HepG2 (cell line): ENCODE measurements at regions not wholly inside any gene's neighbourhood (a gene's known extent, or its start where the extent isn't known, plus 50 kb on each side); places are given as distances from the start of the nearest gene placed in this dataset.

Experiments used
- FOSL2 ChIP-seq: sonication (generic); formaldehyde crosslinking; IDR thresholded peaks from 2 replicates; pipeline ENCODE4 v1.4.0; 2020; ENCODE audit warnings: missing genetic modification reagents
- JUN ChIP-seq: sonication (generic); formaldehyde crosslinking; IDR thresholded peaks from 2 replicates; pipeline ENCODE4 v1.4.0; 2020; ENCODE audit warnings: mild to moderate bottlenecking, missing genetic modification reagents
- NCOA5 ChIP-seq: sonication (generic); formaldehyde crosslinking; IDR thresholded peaks from 2 replicates; pipeline ENCODE4 v1.4.0; 2020; ENCODE audit warnings: missing genetic modification reagents
- POLR2AphosphoS5 ChIP-seq: IDR thresholded peaks from 2 replicates; pipeline ENCODE4 v1.6.1; 2012; ENCODE audit warnings: low read depth, low read length
- STAG1 ChIP-seq: sonication (generic); formaldehyde crosslinking; IDR thresholded peaks from 2 replicates; pipeline ENCODE4 v1.4.0; 2020; ENCODE audit warnings: missing genetic modification reagents
- TBP ChIP-seq: sonication (generic); formaldehyde crosslinking; IDR thresholded peaks from 2 replicates; pipeline ENCODE4 v1.5.0; 2020; ENCODE audit warnings: missing genetic modification reagents
- ZNF12 ChIP-seq: sonication (generic); formaldehyde crosslinking; IDR thresholded peaks from 2 replicates; pipeline ENCODE4 v1.5.0; 2020; ENCODE audit warnings: missing genetic modification reagents
- ZNF605 ChIP-seq: sonication (generic); formaldehyde crosslinking; IDR thresholded peaks from 2 replicates; pipeline ENCODE4 v1.8.0; 2022; ENCODE audit warnings: mild to moderate bottlenecking, missing genetic modification reagents
- ZNF616 ChIP-seq: sonication (generic); formaldehyde crosslinking; IDR thresholded peaks from 2 replicates; pipeline ENCODE4 v1.5.0; 2020; ENCODE audit warnings: low read depth, mild to moderate bottlenecking, missing genetic modification reagents
- TF ChIP-seq, protein P1 (sequence below): sonication (generic); formaldehyde crosslinking; IDR thresholded peaks from 2 replicates; pipeline ENCODE4 v1.8.0; 2022; ENCODE audit warnings: missing genetic modification reagents, low read depth, mild to moderate bottlenecking, borderline replicate concordance
- TF ChIP-seq, protein P2 (sequence below): sonication (generic); formaldehyde crosslinking; IDR thresholded peaks from 2 replicates; pipeline ENCODE4 v1.5.0; 2020; ENCODE audit warnings: mild to moderate bottlenecking, missing genetic modification reagents, moderate library complexity
- TF ChIP-seq, protein P3 (sequence below): sonication (generic); formaldehyde crosslinking; IDR thresholded peaks from 2 replicates; pipeline ENCODE4 v1.4.0; 2020; ENCODE audit warnings: missing genetic modification reagents, borderline replicate concordance
- TF ChIP-seq, protein P4 (sequence below): sonication (generic); formaldehyde crosslinking; IDR thresholded peaks from 2 replicates; pipeline ENCODE4 v1.5.0; 2020; ENCODE audit warnings: mild to moderate bottlenecking, missing genetic modification reagents, borderline replicate concordance
- TF ChIP-seq, protein P5 (sequence below): sonication (generic); formaldehyde crosslinking; IDR thresholded peaks from 2 replicates; pipeline ENCODE4 v1.8.1; 2023; ENCODE audit warnings: mild to moderate bottlenecking, moderate library complexity, missing genetic modification reagents

DNA sequence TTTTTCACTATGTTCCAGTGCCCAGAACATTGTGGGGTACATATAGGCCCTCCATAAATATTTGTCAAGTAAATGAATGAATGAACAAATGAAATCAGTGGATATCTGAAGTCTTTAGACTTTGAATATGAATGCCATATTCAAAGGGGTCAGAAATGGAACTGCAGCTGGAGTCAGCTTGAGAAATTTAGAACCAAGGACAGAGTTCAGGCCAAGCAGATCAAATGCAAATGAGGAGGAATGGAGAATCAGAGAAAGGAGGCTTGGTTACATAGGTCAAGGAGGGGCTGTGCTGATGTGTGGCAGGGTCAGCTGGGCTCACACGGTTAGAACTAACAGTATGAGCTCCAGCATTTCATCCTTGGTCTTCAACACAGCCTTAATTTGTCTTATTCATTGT lies 104.0 kb upstream of the SEL1L start:
- TF ChIP-seq NCOA5 (CRISPR knock-in tag) (no peak), POLR2AphosphoS5 (no peak), ZNF616 (CRISPR knock-in tag) (no peak), TBP (CRISPR knock-in tag) (no peak), JUN (no peak), ZNF12 (CRISPR knock-in tag) (no peak), ZNF605 (no peak), FOSL2 (CRISPR knock-in tag) (no peak), STAG1 (CRISPR knock-in tag) (no peak)
- TF ChIP-seq, protein P1, sequence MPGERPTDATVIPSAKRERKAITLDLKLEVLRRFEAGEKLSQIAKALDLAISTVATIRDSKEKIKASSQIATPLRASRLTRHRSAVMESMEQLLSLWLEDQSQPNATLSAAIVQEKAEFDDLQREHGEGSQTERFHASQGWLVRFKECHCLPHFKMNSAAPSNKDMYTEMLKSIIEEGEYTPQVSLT: no peak
- TF ChIP-seq, protein P2, sequence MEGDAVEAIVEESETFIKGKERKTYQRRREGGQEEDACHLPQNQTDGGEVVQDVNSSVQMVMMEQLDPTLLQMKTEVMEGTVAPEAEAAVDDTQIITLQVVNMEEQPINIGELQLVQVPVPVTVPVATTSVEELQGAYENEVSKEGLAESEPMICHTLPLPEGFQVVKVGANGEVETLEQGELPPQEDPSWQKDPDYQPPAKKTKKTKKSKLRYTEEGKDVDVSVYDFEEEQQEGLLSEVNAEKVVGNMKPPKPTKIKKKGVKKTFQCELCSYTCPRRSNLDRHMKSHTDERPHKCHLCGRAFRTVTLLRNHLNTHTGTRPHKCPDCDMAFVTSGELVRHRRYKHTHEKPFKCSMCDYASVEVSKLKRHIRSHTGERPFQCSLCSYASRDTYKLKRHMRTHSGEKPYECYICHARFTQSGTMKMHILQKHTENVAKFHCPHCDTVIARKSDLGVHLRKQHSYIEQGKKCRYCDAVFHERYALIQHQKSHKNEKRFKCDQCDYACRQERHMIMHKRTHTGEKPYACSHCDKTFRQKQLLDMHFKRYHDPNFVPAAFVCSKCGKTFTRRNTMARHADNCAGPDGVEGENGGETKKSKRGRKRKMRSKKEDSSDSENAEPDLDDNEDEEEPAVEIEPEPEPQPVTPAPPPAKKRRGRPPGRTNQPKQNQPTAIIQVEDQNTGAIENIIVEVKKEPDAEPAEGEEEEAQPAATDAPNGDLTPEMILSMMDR (CRISPR knock-in tag): no peak
- TF ChIP-seq, protein P3, sequence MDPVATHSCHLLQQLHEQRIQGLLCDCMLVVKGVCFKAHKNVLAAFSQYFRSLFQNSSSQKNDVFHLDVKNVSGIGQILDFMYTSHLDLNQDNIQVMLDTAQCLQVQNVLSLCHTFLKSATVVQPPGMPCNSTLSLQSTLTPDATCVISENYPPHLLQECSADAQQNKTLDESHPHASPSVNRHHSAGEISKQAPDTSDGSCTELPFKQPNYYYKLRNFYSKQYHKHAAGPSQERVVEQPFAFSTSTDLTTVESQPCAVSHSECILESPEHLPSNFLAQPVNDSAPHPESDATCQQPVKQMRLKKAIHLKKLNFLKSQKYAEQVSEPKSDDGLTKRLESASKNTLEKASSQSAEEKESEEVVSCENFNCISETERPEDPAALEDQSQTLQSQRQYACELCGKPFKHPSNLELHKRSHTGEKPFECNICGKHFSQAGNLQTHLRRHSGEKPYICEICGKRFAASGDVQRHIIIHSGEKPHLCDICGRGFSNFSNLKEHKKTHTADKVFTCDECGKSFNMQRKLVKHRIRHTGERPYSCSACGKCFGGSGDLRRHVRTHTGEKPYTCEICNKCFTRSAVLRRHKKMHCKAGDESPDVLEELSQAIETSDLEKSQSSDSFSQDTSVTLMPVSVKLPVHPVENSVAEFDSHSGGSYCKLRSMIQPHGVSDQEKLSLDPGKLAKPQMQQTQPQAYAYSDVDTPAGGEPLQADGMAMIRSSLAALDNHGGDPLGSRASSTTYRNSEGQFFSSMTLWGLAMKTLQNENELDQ: no peak
- TF ChIP-seq, protein P4, sequence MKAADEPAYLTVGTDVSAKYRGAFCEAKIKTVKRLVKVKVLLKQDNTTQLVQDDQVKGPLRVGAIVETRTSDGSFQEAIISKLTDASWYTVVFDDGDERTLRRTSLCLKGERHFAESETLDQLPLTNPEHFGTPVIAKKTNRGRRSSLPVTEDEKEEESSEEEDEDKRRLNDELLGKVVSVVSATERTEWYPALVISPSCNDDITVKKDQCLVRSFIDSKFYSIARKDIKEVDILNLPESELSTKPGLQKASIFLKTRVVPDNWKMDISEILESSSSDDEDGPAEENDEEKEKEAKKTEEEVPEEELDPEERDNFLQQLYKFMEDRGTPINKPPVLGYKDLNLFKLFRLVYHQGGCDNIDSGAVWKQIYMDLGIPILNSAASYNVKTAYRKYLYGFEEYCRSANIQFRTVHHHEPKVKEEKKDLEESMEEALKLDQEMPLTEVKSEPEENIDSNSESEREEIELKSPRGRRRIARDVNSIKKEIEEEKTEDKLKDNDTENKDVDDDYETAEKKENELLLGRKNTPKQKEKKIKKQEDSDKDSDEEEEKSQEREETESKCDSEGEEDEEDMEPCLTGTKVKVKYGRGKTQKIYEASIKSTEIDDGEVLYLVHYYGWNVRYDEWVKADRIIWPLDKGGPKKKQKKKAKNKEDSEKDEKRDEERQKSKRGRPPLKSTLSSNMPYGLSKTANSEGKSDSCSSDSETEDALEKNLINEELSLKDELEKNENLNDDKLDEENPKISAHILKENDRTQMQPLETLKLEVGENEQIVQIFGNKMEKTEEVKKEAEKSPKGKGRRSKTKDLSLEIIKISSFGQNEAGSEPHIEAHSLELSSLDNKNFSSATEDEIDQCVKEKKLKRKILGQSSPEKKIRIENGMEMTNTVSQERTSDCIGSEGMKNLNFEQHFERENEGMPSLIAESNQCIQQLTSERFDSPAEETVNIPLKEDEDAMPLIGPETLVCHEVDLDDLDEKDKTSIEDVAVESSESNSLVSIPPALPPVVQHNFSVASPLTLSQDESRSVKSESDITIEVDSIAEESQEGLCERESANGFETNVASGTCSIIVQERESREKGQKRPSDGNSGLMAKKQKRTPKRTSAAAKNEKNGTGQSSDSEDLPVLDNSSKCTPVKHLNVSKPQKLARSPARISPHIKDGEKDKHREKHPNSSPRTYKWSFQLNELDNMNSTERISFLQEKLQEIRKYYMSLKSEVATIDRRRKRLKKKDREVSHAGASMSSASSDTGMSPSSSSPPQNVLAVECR (CRISPR knock-in tag): no peak
- TF ChIP-seq, protein P5, sequence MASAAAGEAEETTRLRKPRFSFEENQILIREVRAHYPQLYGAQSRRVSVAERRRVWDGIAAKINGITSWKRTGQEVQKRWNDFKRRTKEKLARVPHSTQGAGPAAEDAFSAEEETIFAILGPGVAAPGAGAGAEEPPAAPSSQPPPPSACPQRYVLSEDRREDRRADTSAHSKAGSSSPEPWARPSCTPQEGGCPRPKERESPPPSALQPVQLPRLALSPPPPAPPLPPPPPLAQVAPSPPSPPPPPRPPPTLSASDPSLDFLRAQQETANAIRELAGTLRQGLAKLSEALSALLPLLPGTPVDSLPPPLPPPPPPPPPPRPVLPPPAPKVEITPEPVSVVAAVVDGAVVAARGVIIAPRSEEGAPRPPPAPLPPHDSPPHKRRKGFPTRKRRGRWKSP (CRISPR knock-in tag): no peak
